HL-60 (cell line): ENCODE measurements at regions not wholly inside any gene's neighbourhood (a gene's known extent, or its start where the extent isn't known, plus 50 kb on each side); places are given as distances from the start of the nearest gene placed in this dataset.

Experiments used
- DNase-seq, 2 experiments: peaks; one replicate each; pipeline ENCODE4 v3.0.0-alpha.2; 2010 to 2020; ENCODE audit warnings: low read depth in 1 of 2, low spot score in 1 of 2
- H3K27ac ChIP-seq: fragments of 250-450 bp; sonication (Bioruptor Pico); replicated peaks from 2 replicates; pipeline ENCODE4 v1.5.1; 2020; ENCODE audit warnings: mild to moderate bottlenecking, moderate library complexity
- H3K27me3 ChIP-seq: fragments of 250-450 bp; sonication (Bioruptor Pico); 2 replicates; pipeline ENCODE4 v1.5.1; 2021; ENCODE audit warnings: mild to moderate bottlenecking, moderate library complexity; ENCODE audit not compliant: insufficient read depth, poor library complexity, severe bottlenecking
- H3K4me3 ChIP-seq: replicated peaks from 2 replicates; pipeline ENCODE4 v1.5.1; 2011; ENCODE audit warnings: mild to moderate bottlenecking, control low read depth, low read length; ENCODE audit not compliant: insufficient read depth
- CTCF ChIP-seq: IDR thresholded peaks from one replicate; pipeline ENCODE4 v1.5.1; 2011; ENCODE audit warnings: low read length, control low read depth, inconsistent platforms; ENCODE audit not compliant: insufficient read depth
- GABPA ChIP-seq: IDR thresholded peaks from 2 replicates; pipeline ENCODE4 v1.6.1; 2012; ENCODE audit warnings: low read depth
- POLR2AphosphoS5 ChIP-seq: IDR thresholded peaks from 2 replicates; pipeline ENCODE4 v1.6.1; 2012; ENCODE audit warnings: low read depth
- REST ChIP-seq: IDR thresholded peaks from 2 replicates; pipeline ENCODE4 v1.6.1; 2012; ENCODE audit warnings: low read depth; ENCODE audit not compliant: insufficient replicate concordance
- SPI1 ChIP-seq: IDR thresholded peaks from 2 replicates; pipeline ENCODE4 v1.6.1; 2012; ENCODE audit warnings: low read depth, mild to moderate bottlenecking, borderline replicate concordance

GRCh38 chr3:159517105-159517504 lies 471.5 kb upstream of the IL12A start:
- no peak overlapping the region for H3K27ac ChIP-seq
- no peaks in the 10 kb centered on the region for H3K27me3 ChIP-seq
- no peak for DNase-seq
- TF ChIP-seq POLR2AphosphoS5 (no peak), SPI1 (no peak), REST (no peak), GABPA (no peak), CTCF (no peak)
- H3K4me3 ChIP-seq: no peak overlapping the region

GRCh38 chr3:159520638-159521037 lies 468.0 kb upstream of the IL12A start:
- Histone ChIP-seq H3K4me3 (no peak overlapping the region), H3K27ac (no peak overlapping the region), H3K27me3 (no peaks in the 10 kb centered on the region)
- TF ChIP-seq CTCF (no peak), SPI1 (no peak), POLR2AphosphoS5 (no peak), REST (no peak), GABPA (no peak)
- no peak for DNase-seq

DNA sequence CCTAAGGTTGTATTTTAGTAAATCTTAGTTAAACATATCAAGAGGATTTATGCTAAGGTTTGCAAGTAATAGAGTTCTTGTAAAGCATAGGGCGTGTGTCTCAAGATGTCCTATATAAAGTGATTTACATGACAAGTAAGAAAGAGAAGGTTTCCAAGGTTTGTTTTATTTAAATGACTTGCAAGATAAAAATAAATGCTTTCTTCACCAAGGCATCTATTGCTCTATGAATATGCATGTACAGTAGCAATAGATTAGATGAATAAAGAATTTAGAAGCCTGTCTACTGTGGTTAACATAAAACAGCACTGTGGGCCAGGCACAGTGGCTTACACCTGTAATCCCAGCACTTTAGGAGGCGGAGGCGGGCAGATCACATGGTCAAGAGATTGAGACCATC lies 466.4 kb upstream of the IL12A start:
- H3K4me3 ChIP-seq: no peak overlapping the region
- DNase-seq: no peak
- no peaks in the 10 kb centered on the region for H3K27me3 ChIP-seq
- H3K27ac ChIP-seq: no peak overlapping the region
- TF ChIP-seq REST (no peak), POLR2AphosphoS5 (no peak), SPI1 (no peak)
